SK-N-SH treated with all-trans-retinoic acid at 6 μM for 48 hours (cell line): ENCODE measurements at regions not wholly inside any gene's neighbourhood (a gene's known extent, or its start where the extent isn't known, plus 50 kb on each side); places are given as distances from the start of the nearest gene placed in this dataset.

Source experiments
- ARNTL ChIP-seq: fragments of 450-650 bp; formaldehyde crosslinking; IDR thresholded peaks from 2 replicates; pipeline ENCODE4 v1.5.0; 2020; ENCODE audit warnings: low read depth, mild to moderate bottlenecking, moderate library complexity, borderline replicate concordance
- ISL1 ChIP-seq: fragments of 250-450 bp; sonication (Bioruptor Pico); IDR thresholded peaks from 2 replicates; pipeline ENCODE4 v2.1.2; 2022; ENCODE audit warnings: mild to moderate bottlenecking, moderate library complexity
- PATZ1 ChIP-seq: fragments of 250-450 bp; sonication (Bioruptor Pico); IDR thresholded peaks from 2 replicates; pipeline ENCODE4 v1.8.0; 2020; ENCODE audit warnings: mild to moderate bottlenecking, moderate library complexity, borderline replicate concordance
- RARB ChIP-seq: fragments of 250-450 bp; sonication (Bioruptor Pico); IDR thresholded peaks from 2 replicates; pipeline ENCODE4 v1.8.0; 2021; ENCODE audit warnings: mild to moderate bottlenecking, moderate library complexity
- SNAI2 ChIP-seq: fragments of 250-450 bp; sonication (Bioruptor Pico); IDR thresholded peaks from 2 replicates; pipeline ENCODE4 v1.5.0; 2020; ENCODE audit warnings: mild to moderate bottlenecking, moderate library complexity
- TCF4 ChIP-seq: fragments of 250-450 bp; sonication (Bioruptor Pico); IDR thresholded peaks from 2 replicates; pipeline ENCODE4 v1.8.0; 2021; ENCODE audit warnings: mild to moderate bottlenecking, moderate library complexity, borderline replicate concordance
- TSHZ2 ChIP-seq: fragments of 250-450 bp; sonication (Bioruptor Pico); IDR thresholded peaks from 2 replicates; pipeline ENCODE4 v1.5.0; 2020; ENCODE audit warnings: mild to moderate bottlenecking, moderate library complexity
- ZC3H10 ChIP-seq: fragments of 250-450 bp; sonication (Bioruptor Pico); IDR thresholded peaks from 2 replicates; pipeline ENCODE4 v1.5.1; 2021; ENCODE audit warnings: mild to moderate bottlenecking, moderate library complexity
- ZFP3 ChIP-seq: fragments of 250-450 bp; sonication (Bioruptor Pico); IDR thresholded peaks from 2 replicates; pipeline ENCODE4 v1.5.0; 2020; ENCODE audit warnings: mild to moderate bottlenecking, moderate library complexity
- ZFP30 ChIP-seq: fragments of 450-650 bp; formaldehyde crosslinking; IDR thresholded peaks from 2 replicates; pipeline ENCODE4 v1.5.0; 2022; ENCODE audit warnings: mild to moderate bottlenecking, moderate library complexity
- ZNF565 ChIP-seq: fragments of 450-650 bp; formaldehyde crosslinking; conservative IDR thresholded peaks from 2 replicates; pipeline ENCODE4 v1.5.0; 2020; ENCODE audit warnings: low read depth, mild to moderate bottlenecking, moderate library complexity
- ZNF70 ChIP-seq: fragments of 450-650 bp; formaldehyde crosslinking; IDR thresholded peaks from 2 replicates; pipeline ENCODE4 v1.5.0; 2020; ENCODE audit warnings: mild to moderate bottlenecking, moderate library complexity
- ZNF8 ChIP-seq: fragments of 450-650 bp; formaldehyde crosslinking; IDR thresholded peaks from 2 replicates; pipeline ENCODE4 v1.5.0; 2020; ENCODE audit warnings: mild to moderate bottlenecking, moderate library complexity

GRCh38 chr11:110939471-110939870 lies 227.2 kb upstream of the ARHGAP20 start:
- TF ChIP-seq ARNTL (CRISPR knock-in tag) = no peak
- no peak for TF ChIP-seq ZFP30 (CRISPR knock-in tag)
- TF ChIP-seq PATZ1 (CRISPR knock-in tag) = no peak
- TF ChIP-seq TSHZ2 (CRISPR knock-in tag) = no peak
- TF ChIP-seq ZFP3 (CRISPR knock-in tag) = no peak
- TF ChIP-seq ISL1 (CRISPR knock-in tag) = no peak
- no peak for TF ChIP-seq ZC3H10
- TF ChIP-seq SNAI2 (CRISPR knock-in tag) = no peak
- no peak for TF ChIP-seq ZNF70 (CRISPR knock-in tag)
- TF ChIP-seq ZNF565 (CRISPR knock-in tag) = no peak
- no peak for TF ChIP-seq RARB (CRISPR knock-in tag)
- no peak for TF ChIP-seq TCF4 (CRISPR knock-in tag)
- no peak for TF ChIP-seq ZNF8 (CRISPR knock-in tag)
